ENCODE measurements at regions not wholly inside any gene's neighbourhood (a gene's known extent, or its start where the extent isn't known, plus 50 kb on each side); places are given as distances from the start of the nearest gene placed in this dataset.

GRCh38 chr2:121046335-121046734 lies 238.7 kb downstream of the TFCP2L1 start:
- WGBS (ENCODE audit: insufficient coverage): 69% methylated on average over 4 of the region's 4 CpGs
- H3K4me1 ChIP-seq (ENCODE audit: control extremely low read depth in 1 of 4, control insufficient read depth in 4 of 4, insufficient read depth in 4 of 4, low read length in 3 of 4): no peaks in the 10 kb centered on the region
- H3K9me3 ChIP-seq (ENCODE audit: control extremely low read depth in 1 of 5, control insufficient read depth in 4 of 5, insufficient read depth in 2 of 5, low read depth in 1 of 5, low read length in 4 of 5): peaks cover 0 to 10% (median 6%) of the 10 kb centered on the region in 5 experiments
- H3K36me3 ChIP-seq (ENCODE audit: control insufficient read depth in 4 of 4, insufficient read depth in 4 of 4, low read length in 3 of 4): no peaks in the 10 kb centered on the region
- peaks cover 0 to 15% (median 1%) of the 10 kb centered on the region in 5 experiments for H3K27me3 ChIP-seq (replicated peaks in 2 of 5; ENCODE audit: control insufficient read depth in 4 of 5, insufficient read depth in 5 of 5, low read length in 4 of 5)
- DNase-seq: no peak
- no peak overlapping the region for H3K27ac ChIP-seq (ENCODE audit: insufficient read depth in 1 of 2, low read depth in 1 of 2, low read length in 2 of 2, poor library complexity in 1 of 2, severe bottlenecking in 2 of 2)
- no peak overlapping the region for H3K4me3 ChIP-seq (ENCODE audit: control insufficient read depth in 1 of 7, extremely low read depth in 1 of 7, insufficient read depth in 4 of 7, low read depth in 2 of 7, low read length in 6 of 7)
- ChIA-PET POLR2A (no interaction called here), CTCF (interaction anchor here (1.1 kb wide), 1 partner anchor 9 kb away, joined by 4 read pairs; no protein-coding TSS in a partner anchor)

- peaks cover 0 to 10% (median 6%) of the 10 kb centered on the region in 5 experiments for H3K9me3 ChIP-seq (ENCODE audit: control extremely low read depth in 1 of 5, control insufficient read depth in 4 of 5, insufficient read depth in 2 of 5, low read depth in 1 of 5, low read length in 4 of 5)
- CTCF ChIA-PET: no interaction called here
- H3K36me3 ChIP-seq (ENCODE audit: control insufficient read depth in 4 of 4, insufficient read depth in 4 of 4, low read length in 3 of 4): no peaks in the 10 kb centered on the region
- no peak overlapping the region for H3K27ac ChIP-seq (ENCODE audit: insufficient read depth in 1 of 2, low read depth in 1 of 2, low read length in 2 of 2, poor library complexity in 1 of 2, severe bottlenecking in 2 of 2)
- POLR2A ChIA-PET: no interaction called here
- H3K4me1 ChIP-seq (ENCODE audit: control extremely low read depth in 1 of 4, control insufficient read depth in 4 of 4, insufficient read depth in 4 of 4, low read length in 3 of 4): no peaks in the 10 kb centered on the region
- no peak overlapping the region for H3K4me3 ChIP-seq (ENCODE audit: control insufficient read depth in 1 of 7, extremely low read depth in 1 of 7, insufficient read depth in 4 of 7, low read depth in 2 of 7, low read length in 6 of 7)
- WGBS (ENCODE audit: insufficient coverage): 89% methylated on average over 3 of the region's 4 CpGs
- DNase-seq: no peak
- H3K27me3 ChIP-seq (replicated peaks in 2 of 5; ENCODE audit: control insufficient read depth in 4 of 5, insufficient read depth in 5 of 5, low read length in 4 of 5): peaks cover 0 to 15% (median 1%) of the 10 kb centered on the region in 5 experiments
These were observed 237.6 kb downstream of the TFCP2L1 start for GRCh38 chr2:121047383-121047782.

GRCh38 chr2:121049131-121049530 lies 235.9 kb downstream of the TFCP2L1 start:
- ChIA-PET CTCF (no interaction called here), POLR2A (no interaction called here)
- no peak overlapping the region for H3K27ac ChIP-seq (ENCODE audit: insufficient read depth in 1 of 2, low read depth in 1 of 2, low read length in 2 of 2, poor library complexity in 1 of 2, severe bottlenecking in 2 of 2)
- H3K36me3 ChIP-seq (ENCODE audit: control insufficient read depth in 4 of 4, insufficient read depth in 4 of 4, low read length in 3 of 4): no peaks in the 10 kb centered on the region
- no peaks in the 10 kb centered on the region for H3K4me1 ChIP-seq (ENCODE audit: control extremely low read depth in 1 of 4, control insufficient read depth in 4 of 4, insufficient read depth in 4 of 4, low read length in 3 of 4)
- peaks cover 0 to 10% (median 6%) of the 10 kb centered on the region in 5 experiments for H3K9me3 ChIP-seq (ENCODE audit: control extremely low read depth in 1 of 5, control insufficient read depth in 4 of 5, insufficient read depth in 2 of 5, low read depth in 1 of 5, low read length in 4 of 5)
- 92% methylated on average over 2 of the region's 2 CpGs for WGBS (ENCODE audit: insufficient coverage)
- no peak for DNase-seq
- H3K4me3 ChIP-seq (ENCODE audit: control insufficient read depth in 1 of 7, extremely low read depth in 1 of 7, insufficient read depth in 4 of 7, low read depth in 2 of 7, low read length in 6 of 7): no peak overlapping the region
- peaks cover 0 to 15% (median 1%) of the 10 kb centered on the region in 5 experiments for H3K27me3 ChIP-seq (replicated peaks in 2 of 5; ENCODE audit: control insufficient read depth in 4 of 5, insufficient read depth in 5 of 5, low read length in 4 of 5)

GRCh38 chr2:121049950-121050585 lies 234.9 kb downstream of the TFCP2L1 start:
- Histone ChIP-seq H3K9me3 (ENCODE audit: control extremely low read depth in 1 of 5, control insufficient read depth in 4 of 5, insufficient read depth in 2 of 5, low read depth in 1 of 5, low read length in 4 of 5) (peaks cover 0 to 12% (median 6%) of the 10 kb centered on the region in 5 experiments), H3K36me3 (ENCODE audit: control insufficient read depth in 4 of 4, insufficient read depth in 4 of 4, low read length in 3 of 4) (no peaks in the 10 kb centered on the region), H3K27me3 (replicated peaks in 2 of 5; ENCODE audit: control insufficient read depth in 4 of 5, insufficient read depth in 5 of 5, low read length in 4 of 5) (peaks cover 0 to 11% (median 0%) of the 10 kb centered on the region in 5 experiments), H3K4me1 (ENCODE audit: control extremely low read depth in 1 of 4, control insufficient read depth in 4 of 4, insufficient read depth in 4 of 4, low read length in 3 of 4) (no peaks in the 10 kb centered on the region), H3K27ac (ENCODE audit: insufficient read depth in 1 of 2, low read depth in 1 of 2, low read length in 2 of 2, poor library complexity in 1 of 2, severe bottlenecking in 2 of 2) (no peak overlapping the region), H3K4me3 (ENCODE audit: control insufficient read depth in 1 of 7, extremely low read depth in 1 of 7, insufficient read depth in 4 of 7, low read depth in 2 of 7, low read length in 6 of 7) (no peak overlapping the region)
- POLR2A ChIA-PET: no interaction called here
- CTCF ChIA-PET: interaction anchor here (1.1 to 1.8 kb wide), 3 partner anchors 16 to 45 kb away, joined by 3 to 4 read pairs (median 4); no protein-coding TSS in a partner anchor
- DNase-seq: no peak
- WGBS (ENCODE audit: insufficient coverage): 79% methylated on average over 11 of the region's 11 CpGs

GRCh38 chr2:121051311-121051710 lies 233.7 kb downstream of the TFCP2L1 start:
- Histone ChIP-seq H3K27me3 (replicated peaks in 2 of 5; ENCODE audit: control insufficient read depth in 4 of 5, insufficient read depth in 5 of 5, low read length in 4 of 5) (peaks cover 0 to 10% (median 2%) of the 10 kb centered on the region in 5 experiments), H3K4me3 (ENCODE audit: control insufficient read depth in 1 of 7, extremely low read depth in 1 of 7, insufficient read depth in 4 of 7, low read depth in 2 of 7, low read length in 6 of 7) (no peak overlapping the region), H3K9me3 (ENCODE audit: control extremely low read depth in 1 of 5, control insufficient read depth in 4 of 5, insufficient read depth in 2 of 5, low read depth in 1 of 5, low read length in 4 of 5) (peaks cover 0 to 12% (median 6%) of the 10 kb centered on the region in 5 experiments), H3K4me1 (ENCODE audit: control extremely low read depth in 1 of 4, control insufficient read depth in 4 of 4, insufficient read depth in 4 of 4, low read length in 3 of 4) (no peaks in the 10 kb centered on the region), H3K36me3 (ENCODE audit: control insufficient read depth in 4 of 4, insufficient read depth in 4 of 4, low read length in 3 of 4) (no peaks in the 10 kb centered on the region), H3K27ac (ENCODE audit: insufficient read depth in 1 of 2, low read depth in 1 of 2, low read length in 2 of 2, poor library complexity in 1 of 2, severe bottlenecking in 2 of 2) (no peak overlapping the region)
- WGBS (ENCODE audit: insufficient coverage): 97% methylated on average over 5 of the region's 6 CpGs
- CTCF ChIA-PET: interaction anchor here (1.8 kb wide), 1 partner anchor 19 kb away, joined by 4 read pairs; no protein-coding TSS in a partner anchor
- no peak for DNase-seq
- POLR2A ChIA-PET: no interaction called here

- peaks cover 0 to 12% (median 6%) of the 10 kb centered on the region in 5 experiments for H3K9me3 ChIP-seq (ENCODE audit: control extremely low read depth in 1 of 5, control insufficient read depth in 4 of 5, insufficient read depth in 2 of 5, low read depth in 1 of 5, low read length in 4 of 5)
- peaks cover 0 to 10% (median 2%) of the 10 kb centered on the region in 5 experiments for H3K27me3 ChIP-seq (replicated peaks in 2 of 5; ENCODE audit: control insufficient read depth in 4 of 5, insufficient read depth in 5 of 5, low read length in 4 of 5)
- H3K4me1 ChIP-seq (ENCODE audit: control extremely low read depth in 1 of 4, control insufficient read depth in 4 of 4, insufficient read depth in 4 of 4, low read length in 3 of 4): no peaks in the 10 kb centered on the region
- DNase-seq: no peak
- no peak overlapping the region for H3K27ac ChIP-seq (ENCODE audit: insufficient read depth in 1 of 2, low read depth in 1 of 2, low read length in 2 of 2, poor library complexity in 1 of 2, severe bottlenecking in 2 of 2)
- WGBS (ENCODE audit: insufficient coverage): 96% methylated on average over 8 of the region's 11 CpGs
- H3K36me3 ChIP-seq (ENCODE audit: control insufficient read depth in 4 of 4, insufficient read depth in 4 of 4, low read length in 3 of 4): no peaks in the 10 kb centered on the region
- POLR2A ChIA-PET: no interaction called here
- CTCF ChIA-PET: no interaction called here
- no peak overlapping the region for H3K4me3 ChIP-seq (ENCODE audit: control insufficient read depth in 1 of 7, extremely low read depth in 1 of 7, insufficient read depth in 4 of 7, low read depth in 2 of 7, low read length in 6 of 7)
These were observed 233.0 kb downstream of the TFCP2L1 start for GRCh38 chr2:121052023-121052422.

GRCh38 chr2:121052521-121052920 lies 232.5 kb downstream of the TFCP2L1 start:
- DNase-seq: no peak
- Histone ChIP-seq H3K27ac (ENCODE audit: insufficient read depth in 1 of 2, low read depth in 1 of 2, low read length in 2 of 2, poor library complexity in 1 of 2, severe bottlenecking in 2 of 2) (no peak overlapping the region), H3K9me3 (ENCODE audit: control extremely low read depth in 1 of 5, control insufficient read depth in 4 of 5, insufficient read depth in 2 of 5, low read depth in 1 of 5, low read length in 4 of 5) (peaks cover 0 to 12% (median 6%) of the 10 kb centered on the region in 5 experiments), H3K36me3 (ENCODE audit: control insufficient read depth in 4 of 4, insufficient read depth in 4 of 4, low read length in 3 of 4) (no peaks in the 10 kb centered on the region), H3K4me3 (ENCODE audit: control insufficient read depth in 1 of 7, extremely low read depth in 1 of 7, insufficient read depth in 4 of 7, low read depth in 2 of 7, low read length in 6 of 7) (no peak overlapping the region), H3K27me3 (replicated peaks in 2 of 5; ENCODE audit: control insufficient read depth in 4 of 5, insufficient read depth in 5 of 5, low read length in 4 of 5) (peaks cover 0 to 10% (median 2%) of the 10 kb centered on the region in 5 experiments), H3K4me1 (ENCODE audit: control extremely low read depth in 1 of 4, control insufficient read depth in 4 of 4, insufficient read depth in 4 of 4, low read length in 3 of 4) (no peaks in the 10 kb centered on the region)
- POLR2A ChIA-PET: no interaction called here
- WGBS (ENCODE audit: insufficient coverage): 89% methylated on average over 5 of the region's 6 CpGs
- CTCF ChIA-PET: no interaction called here
